Chondrocyte (in vitro differentiated cells): ENCODE measurements at regions not wholly inside any gene's neighbourhood (a gene's known extent, or its start where the extent isn't known, plus 50 kb on each side); places are given as distances from the start of the nearest gene placed in this dataset.

Source experiments
- DNase-seq: peaks from one replicate; pipeline ENCODE4 v3.0.0; 2021; ENCODE audit warnings: mixed read lengths, low spot score
- H3K27ac Mint-ChIP-seq: one replicate; pipeline ENCODE4 v1.8.0; 2021; ENCODE audit warnings: mild to moderate bottlenecking, moderate library complexity, mixed read lengths; ENCODE audit not compliant: unreplicated experiment
- H3K27me3 Mint-ChIP-seq: 2 replicates; pipeline ENCODE4 v1.8.0; 2021; ENCODE audit warnings: low read depth, mixed read lengths
- H3K36me3 Mint-ChIP-seq: 2 replicates; pipeline ENCODE4 v1.8.0; 2021; ENCODE audit warnings: low read depth, mixed read lengths
- H3K4me1 Mint-ChIP-seq: 2 replicates; pipeline ENCODE4 v1.8.0; 2021; ENCODE audit warnings: low read depth, mild to moderate bottlenecking, mixed read lengths
- H3K4me3 Mint-ChIP-seq: one replicate; pipeline ENCODE4 v1.8.0; 2021; ENCODE audit warnings: mild to moderate bottlenecking, moderate library complexity, mixed read lengths; ENCODE audit not compliant: unreplicated experiment
- H3K9me3 Mint-ChIP-seq: 2 replicates; pipeline ENCODE4 v1.8.0; 2021; ENCODE audit warnings: low read depth, mixed read lengths
- TF ChIP-seq, protein P1 (sequence below): fragments of 200-600 bp; sonication (generic); IDR thresholded peaks from 2 replicates; pipeline ENCODE4 v1.5.0; 2021; ENCODE audit warnings: antibody characterized with exemption, mild to moderate bottlenecking, moderate library complexity

DNA sequence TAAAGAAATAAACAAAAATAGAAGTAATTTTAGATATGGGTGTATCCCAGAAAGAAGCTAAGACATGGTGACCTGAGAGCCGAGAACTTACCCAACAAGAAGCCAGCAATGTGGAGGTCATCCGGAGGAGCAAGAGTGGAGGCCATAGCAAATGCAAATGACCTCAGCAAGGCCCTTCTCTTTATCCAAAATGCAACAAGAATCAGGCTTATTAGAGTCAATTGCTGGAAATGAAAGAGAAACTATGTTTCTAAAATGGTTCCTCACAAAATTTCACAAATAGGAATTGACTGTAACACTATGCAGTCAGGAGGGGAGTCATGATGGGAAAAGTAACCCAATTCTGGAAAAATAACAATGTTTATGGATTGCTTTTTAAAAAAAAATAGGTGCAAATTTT is 90.4 kb downstream of the TNFAIP3 start:
- TF ChIP-seq, protein P1, sequence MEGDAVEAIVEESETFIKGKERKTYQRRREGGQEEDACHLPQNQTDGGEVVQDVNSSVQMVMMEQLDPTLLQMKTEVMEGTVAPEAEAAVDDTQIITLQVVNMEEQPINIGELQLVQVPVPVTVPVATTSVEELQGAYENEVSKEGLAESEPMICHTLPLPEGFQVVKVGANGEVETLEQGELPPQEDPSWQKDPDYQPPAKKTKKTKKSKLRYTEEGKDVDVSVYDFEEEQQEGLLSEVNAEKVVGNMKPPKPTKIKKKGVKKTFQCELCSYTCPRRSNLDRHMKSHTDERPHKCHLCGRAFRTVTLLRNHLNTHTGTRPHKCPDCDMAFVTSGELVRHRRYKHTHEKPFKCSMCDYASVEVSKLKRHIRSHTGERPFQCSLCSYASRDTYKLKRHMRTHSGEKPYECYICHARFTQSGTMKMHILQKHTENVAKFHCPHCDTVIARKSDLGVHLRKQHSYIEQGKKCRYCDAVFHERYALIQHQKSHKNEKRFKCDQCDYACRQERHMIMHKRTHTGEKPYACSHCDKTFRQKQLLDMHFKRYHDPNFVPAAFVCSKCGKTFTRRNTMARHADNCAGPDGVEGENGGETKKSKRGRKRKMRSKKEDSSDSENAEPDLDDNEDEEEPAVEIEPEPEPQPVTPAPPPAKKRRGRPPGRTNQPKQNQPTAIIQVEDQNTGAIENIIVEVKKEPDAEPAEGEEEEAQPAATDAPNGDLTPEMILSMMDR = no peak
- Mint-ChIP-seq H3K27ac (no peak overlapping the region), H3K9me3 (peaks cover 3% of the 10 kb centered on the region), H3K36me3 (no peaks in the 10 kb centered on the region), H3K27me3 (peaks cover 4% of the 10 kb centered on the region), H3K4me3 (no peak overlapping the region), H3K4me1 (no peaks in the 10 kb centered on the region)
- no peak for DNase-seq

DNA sequence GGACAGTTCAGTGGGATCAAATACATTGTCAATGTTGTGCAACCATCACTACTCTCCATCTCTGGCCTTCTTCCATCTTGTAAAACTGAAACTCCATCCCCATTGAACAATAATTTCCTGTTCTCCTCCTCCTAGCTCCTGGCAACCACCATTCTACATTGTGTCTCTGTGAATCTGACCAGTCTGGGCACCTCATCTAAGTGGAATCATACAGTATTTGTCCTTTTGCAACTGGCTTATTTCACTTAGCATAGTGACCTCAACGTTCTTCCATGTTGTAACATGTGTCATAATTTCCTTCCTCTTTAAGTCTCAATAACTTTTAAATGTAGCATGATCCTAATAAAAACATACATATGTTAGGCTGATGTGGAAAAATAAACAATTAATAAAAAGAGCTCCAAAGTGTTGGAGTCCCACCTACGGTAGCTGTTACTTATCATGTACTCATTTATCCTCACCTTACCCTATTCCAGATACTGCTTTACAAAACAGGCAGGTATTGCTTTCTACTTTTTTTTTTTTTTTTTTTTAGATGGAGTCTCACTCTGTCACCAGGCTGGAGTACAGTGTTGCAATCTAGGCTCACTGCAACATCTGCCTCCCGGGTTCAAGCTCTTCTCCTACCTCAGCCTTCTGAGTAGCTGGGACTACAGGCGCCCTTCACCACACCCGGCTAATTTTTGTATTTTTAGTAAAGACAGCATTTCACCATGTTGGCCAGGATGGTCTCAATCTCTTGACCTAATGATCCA is 91.9 kb downstream of the TNFAIP3 start:
- no peaks in the 10 kb centered on the region for H3K27me3 Mint-ChIP-seq
- peaks cover 3% of the 10 kb centered on the region for H3K9me3 Mint-ChIP-seq
- TF ChIP-seq, protein P1 = no peak
- H3K4me1 Mint-ChIP-seq = no peaks in the 10 kb centered on the region
- H3K36me3 Mint-ChIP-seq = no peaks in the 10 kb centered on the region
- no peak for DNase-seq
- H3K4me3 Mint-ChIP-seq = no peak overlapping the region
- no peak overlapping the region for H3K27ac Mint-ChIP-seq

DNA sequence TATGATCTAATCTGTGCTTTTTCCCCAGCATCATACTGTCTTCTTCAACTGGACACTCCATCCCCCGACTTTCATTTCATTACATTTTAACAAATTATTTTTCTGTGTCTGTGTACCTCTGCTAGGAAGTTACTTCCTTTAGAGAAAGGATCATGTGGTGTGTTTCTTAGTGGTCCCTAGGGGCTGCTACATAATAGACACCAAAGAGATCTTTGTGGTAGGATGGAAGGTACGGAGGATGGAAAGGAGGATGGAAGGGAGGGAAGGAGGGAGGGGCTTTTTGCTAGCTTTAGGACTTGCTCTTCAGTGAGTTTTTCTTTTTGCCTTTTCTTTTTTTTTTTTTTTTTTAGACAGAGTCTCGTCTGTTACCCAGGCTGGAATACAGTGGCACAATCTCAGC is 95.7 kb downstream of the TNFAIP3 start:
- TF ChIP-seq, protein P1 = no peak
- DNase-seq = no peak
- H3K36me3 Mint-ChIP-seq = no peaks in the 10 kb centered on the region
- H3K27me3 Mint-ChIP-seq = peaks cover 1% of the 10 kb centered on the region
- H3K27ac Mint-ChIP-seq = no peak overlapping the region
- H3K4me3 Mint-ChIP-seq = no peak overlapping the region
- H3K9me3 Mint-ChIP-seq = no peaks in the 10 kb centered on the region
- no peaks in the 10 kb centered on the region for H3K4me1 Mint-ChIP-seq

DNA sequence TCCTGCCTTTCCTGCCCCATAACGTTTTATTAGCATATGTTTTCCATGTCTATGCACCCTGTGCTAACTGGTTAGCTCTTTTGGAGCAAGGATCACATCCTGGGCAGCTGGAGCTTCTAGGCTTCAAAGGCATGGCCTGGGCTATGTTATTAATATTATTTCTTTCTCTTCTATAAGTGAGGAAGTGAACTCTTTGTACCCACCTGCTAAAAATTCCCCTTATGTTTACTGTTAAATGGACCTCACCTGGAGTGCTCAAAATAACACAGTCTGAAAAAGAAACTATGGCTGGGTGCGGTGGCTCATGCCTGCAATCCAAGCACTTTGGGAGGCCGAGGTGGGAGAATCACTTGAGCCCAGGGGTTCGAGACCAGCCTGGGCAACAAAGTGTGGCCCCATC is 97.8 kb downstream of the TNFAIP3 start:
- TF ChIP-seq, protein P1 = no peak
- Mint-ChIP-seq H3K4me3 (no peak overlapping the region), H3K27ac (peak overlapping the region; percentile 28), H3K4me1 (no peaks in the 10 kb centered on the region), H3K27me3 (peaks cover 1% of the 10 kb centered on the region), H3K36me3 (no peaks in the 10 kb centered on the region), H3K9me3 (no peaks in the 10 kb centered on the region)
- DNase-seq = no peak

DNA sequence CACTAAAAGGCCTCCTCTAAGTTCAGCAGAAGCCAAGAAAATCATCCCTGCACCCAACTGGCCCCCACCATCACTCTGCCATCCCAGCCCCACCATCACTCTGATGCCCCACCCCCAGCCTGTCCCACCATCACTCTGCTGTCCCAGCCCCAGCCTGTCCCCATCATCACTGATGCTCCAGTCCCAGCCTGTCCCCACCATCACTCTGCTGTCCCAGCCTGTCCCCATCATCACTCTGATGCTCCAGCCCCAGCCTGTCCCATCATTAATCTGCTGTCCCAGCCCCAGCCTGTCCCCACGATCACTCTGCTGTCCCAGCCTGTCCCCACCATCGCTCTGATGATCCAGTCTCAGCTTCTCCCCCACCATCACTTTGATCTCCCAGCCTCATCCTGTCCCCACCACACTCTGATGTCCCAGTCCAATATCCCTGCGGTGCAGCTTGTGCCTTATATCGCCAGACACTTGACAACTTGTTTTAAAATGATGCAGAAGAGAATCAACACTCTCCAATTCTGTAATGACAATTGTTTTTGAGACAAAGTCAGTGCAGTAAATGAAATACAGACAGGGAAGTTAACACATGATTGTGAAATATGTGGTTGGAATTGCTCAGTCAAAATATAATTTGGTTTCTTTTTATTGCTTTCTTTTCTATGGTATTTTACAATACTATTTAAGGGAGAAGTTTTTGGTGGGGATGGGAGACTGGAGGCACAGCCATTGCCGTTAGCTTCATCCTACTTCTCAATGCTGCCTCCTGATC is 100.8 kb downstream of the TNFAIP3 start:
- Mint-ChIP-seq H3K4me1 (no peaks in the 10 kb centered on the region), H3K9me3 (no peaks in the 10 kb centered on the region), H3K36me3 (no peaks in the 10 kb centered on the region), H3K27ac (no peak overlapping the region), H3K27me3 (peaks cover 1% of the 10 kb centered on the region), H3K4me3 (no peak overlapping the region)
- TF ChIP-seq, protein P1 = no peak
- DNase-seq = no peak
